NCI-H460 (cell line): ENCODE measurements at regions not wholly inside any gene's neighbourhood (a gene's known extent, or its start where the extent isn't known, plus 50 kb on each side); places are given as distances from the start of the nearest gene placed in this dataset.
A peak's percentile ranks its signal among the peaks of the same experiment; 100 is the strongest.
"Not testable (repeated sequence)": the region's sequence is repeated elsewhere in the genome, so short reads cannot be mapped to it uniquely, and the experiment has no call there.

Experiments used
- DNase-seq: peaks from one replicate; pipeline ENCODE4 v3.0.0-alpha.2; 2016; ENCODE audit warnings: low read depth; ENCODE audit errors: extremely low read depth

GRCh38 chr12:88922816-88923215 is 342.5 kb upstream of the KITLG start:
- DNase-seq, result no peak

GRCh38 chr12:88921890-88922532 is 341.7 kb upstream of the KITLG start:
- no peak for DNase-seq

GRCh38 chr12:88921434-88921833 is 341.2 kb upstream of the KITLG start:
- DNase-seq, result no peak

- DNase-seq, result no peak
Measured at GRCh38 chr12:88918161-88918560, 337.9 kb upstream of the KITLG start.

- DNase-seq, result no peak
Measured at GRCh38 chr12:88914967-88915366, 334.7 kb upstream of the KITLG start.

- no peak for DNase-seq
Measured at GRCh38 chr12:88909510-88909909, 329.2 kb upstream of the KITLG start.

GRCh38 chr12:88908345-88908744 is 328.1 kb upstream of the KITLG start:
- no peak for DNase-seq

GRCh38 chr12:88904705-88905104 is 324.4 kb upstream of the KITLG start:
- no peak for DNase-seq

GRCh38 chr12:88903333-88903732 is 323.1 kb upstream of the KITLG start:
- no peak for DNase-seq

GRCh38 chr12:88897723-88898122 is 317.5 kb upstream of the KITLG start:
- DNase-seq, result no peak

- DNase-seq, result no peak
Measured at GRCh38 chr12:88896958-88897357, 316.7 kb upstream of the KITLG start.

GRCh38 chr12:88895634-88896033 is 315.4 kb upstream of the KITLG start:
- DNase-seq, result no peak

- DNase-seq, result no peak
Measured at GRCh38 chr12:88893801-88894200, 313.5 kb upstream of the KITLG start.

GRCh38 chr12:88891434-88891833 is 311.2 kb upstream of the KITLG start:
- not testable (repeated sequence) for DNase-seq

- no peak for DNase-seq
Measured at GRCh38 chr12:88889326-88890110, 309.2 kb upstream of the KITLG start.

- DNase-seq, result no peak
Measured at GRCh38 chr12:88884600-88884999, 304.3 kb upstream of the KITLG start.

GRCh38 chr12:88882662-88883061 is 302.4 kb upstream of the KITLG start:
- peak; percentile 9 for DNase-seq

- no peak for DNase-seq
Measured at GRCh38 chr12:88880051-88880450, 299.8 kb upstream of the KITLG start.

GRCh38 chr12:88878295-88878694 is 298.0 kb upstream of the KITLG start:
- no peak for DNase-seq

- no peak for DNase-seq
Measured at GRCh38 chr12:88876857-88877256, 296.6 kb upstream of the KITLG start.

GRCh38 chr12:88870000-88870737 is 289.9 kb upstream of the KITLG start:
- no peak for DNase-seq

GRCh38 chr12:88868050-88868449 is 287.8 kb upstream of the KITLG start:
- DNase-seq, result no peak
